Fibroblast of skin of scalp (primary cell): ENCODE measurements at regions not wholly inside any gene's neighbourhood (a gene's known extent, or its start where the extent isn't known, plus 50 kb on each side); places are given as distances from the start of the nearest gene placed in this dataset.
A peak's percentile ranks its signal among the peaks of the same experiment; 100 is the strongest.

Source experiments
- DNase-seq: peaks from one replicate; pipeline ENCODE4 v3.0.0-alpha.2; 2013

DNA sequence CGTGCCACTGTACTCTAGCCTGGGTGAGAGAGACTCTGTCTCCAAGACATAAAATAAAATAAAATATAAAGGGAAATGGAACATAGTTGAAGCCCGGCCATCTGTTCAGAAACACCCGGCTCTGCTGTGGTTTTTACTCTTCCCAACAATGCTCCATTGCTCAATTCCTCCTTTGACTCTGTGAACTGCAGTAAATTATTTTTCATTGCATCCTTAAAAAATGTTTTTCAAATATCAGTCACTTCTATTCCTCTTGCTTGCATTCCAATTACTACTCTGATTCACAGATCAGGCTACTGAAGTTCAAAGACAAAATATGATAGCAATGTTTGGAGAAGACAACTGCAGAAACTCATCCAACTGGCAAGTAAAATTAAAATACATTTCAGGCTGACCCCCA, 983.0 kb downstream of the SORCS1 start:
- DNase-seq: peak; percentile 79

DNA sequence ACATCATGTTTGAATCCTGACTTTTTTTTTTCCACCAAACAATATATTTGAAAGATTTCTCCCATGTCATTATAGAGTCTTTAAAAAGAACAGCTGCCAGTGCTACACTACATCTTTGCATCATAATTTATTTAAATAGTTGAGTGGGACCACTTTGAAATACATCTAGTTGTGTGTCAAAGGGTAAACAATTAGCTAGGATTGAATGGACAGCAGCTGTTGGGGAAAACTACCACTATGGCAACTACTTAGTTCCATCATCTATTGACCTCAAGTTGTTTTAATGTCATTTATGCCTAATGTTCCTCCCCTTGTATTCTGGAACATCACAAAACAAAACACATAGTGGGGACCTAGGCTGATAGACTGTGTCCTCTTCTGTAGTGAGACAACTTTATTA, 985.1 kb downstream of the SORCS1 start:
- no peak for DNase-seq

DNA sequence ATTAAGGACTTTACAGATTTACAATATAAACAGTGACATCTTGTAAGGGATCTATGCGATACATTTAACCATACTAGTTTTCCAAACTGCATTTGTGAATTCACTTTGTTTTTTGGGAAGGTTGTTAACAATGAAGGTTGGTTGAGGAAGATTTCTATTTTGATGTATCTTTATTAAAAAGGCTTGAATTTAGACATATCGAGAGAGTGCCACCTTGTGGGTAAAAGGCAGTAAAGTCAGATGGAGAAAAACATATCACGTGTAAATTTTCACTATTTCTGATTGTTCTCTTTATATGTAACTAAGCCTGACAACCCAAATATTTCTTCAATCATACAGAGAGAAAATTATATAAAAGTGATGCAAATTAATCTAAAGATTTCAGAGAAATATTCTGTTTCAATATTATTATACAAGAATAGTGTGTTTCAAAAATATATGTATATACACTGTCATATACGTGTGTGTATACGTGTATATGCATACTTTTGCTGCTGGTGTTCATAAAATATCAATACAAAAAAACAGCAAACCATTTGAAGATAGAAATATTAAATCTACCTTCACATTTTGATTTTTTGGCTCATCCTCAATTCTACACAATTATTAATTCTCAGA, 988.6 kb downstream of the SORCS1 start:
- DNase-seq: peak; percentile 38

DNA sequence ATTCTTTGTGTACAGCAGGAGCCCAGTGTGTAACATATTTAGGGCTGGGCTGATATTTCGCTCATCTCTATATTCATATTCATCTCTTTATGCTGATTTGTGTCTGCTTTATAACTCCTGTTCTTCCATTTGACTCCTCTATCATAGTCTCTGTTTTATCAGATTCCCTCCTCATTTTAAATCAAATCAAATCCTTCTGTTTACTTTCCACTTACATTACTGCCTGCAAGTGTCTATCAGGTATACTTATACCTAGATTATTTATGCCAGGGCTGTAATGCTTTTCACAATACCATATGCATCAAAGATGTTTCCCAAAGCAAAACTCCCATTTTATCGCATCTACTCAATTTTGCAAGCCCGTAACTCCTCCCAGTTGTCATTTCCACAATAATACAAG, 990.7 kb downstream of the SORCS1 start:
- no peak for DNase-seq

DNA sequence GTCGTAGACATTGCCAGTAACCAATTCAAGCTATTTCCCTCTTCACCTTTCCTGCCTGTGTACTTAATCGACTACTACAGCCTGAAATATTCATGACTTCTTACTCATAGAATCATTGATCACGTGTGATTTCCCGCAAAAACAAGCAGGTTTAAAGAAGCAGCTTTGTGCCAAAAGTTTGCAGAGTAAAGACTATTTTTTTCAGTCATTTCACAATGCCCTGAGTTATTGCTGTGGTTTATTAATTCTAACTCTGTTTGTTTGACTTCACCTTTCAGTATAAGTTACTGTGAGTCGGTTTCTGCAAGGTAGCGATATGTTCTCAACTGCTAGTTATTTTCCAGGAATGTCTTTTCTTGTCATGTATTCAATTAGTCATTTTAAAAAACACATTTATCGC, 995.3 kb downstream of the SORCS1 start:
- no peak for DNase-seq

DNA sequence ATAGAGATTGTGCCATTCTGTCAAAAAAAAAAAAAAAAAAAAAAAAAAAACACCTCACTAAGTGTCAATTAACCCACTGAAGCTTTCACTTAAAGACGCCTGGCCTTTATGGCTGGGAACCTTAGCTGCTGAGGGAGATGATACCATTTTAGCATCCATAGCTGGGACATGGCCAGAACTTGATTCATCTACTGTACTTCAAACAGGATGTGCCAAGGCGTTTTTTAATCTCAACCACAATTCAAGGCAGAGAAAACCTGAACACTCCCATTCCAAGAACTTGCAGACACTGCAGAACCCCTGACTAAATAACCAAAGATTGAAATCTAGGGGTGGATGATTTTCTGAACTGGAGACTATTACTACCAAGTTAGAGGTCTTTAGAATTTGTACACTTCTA, 996.6 kb downstream of the SORCS1 start:
- no peak for DNase-seq

DNA sequence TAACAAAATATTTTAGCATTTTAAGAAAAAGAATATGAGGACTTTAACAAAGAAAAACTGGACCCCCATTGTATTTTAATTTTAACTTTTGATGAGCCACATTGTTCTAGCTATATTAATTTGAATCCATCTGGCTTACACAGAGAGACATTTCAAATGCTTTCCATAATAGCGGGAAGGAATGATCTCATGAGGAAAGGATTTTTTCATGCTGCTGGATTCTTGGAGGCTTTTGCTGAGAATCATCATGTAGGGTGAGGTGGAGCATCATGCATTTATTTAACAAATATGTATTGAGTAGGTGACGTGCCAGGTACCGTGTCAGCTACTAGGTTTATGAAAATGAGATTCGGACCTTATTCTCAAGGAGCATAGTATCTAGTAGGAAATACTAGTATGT, 1006.3 kb downstream of the SORCS1 start:
- DNase-seq: peak; percentile 9

DNA sequence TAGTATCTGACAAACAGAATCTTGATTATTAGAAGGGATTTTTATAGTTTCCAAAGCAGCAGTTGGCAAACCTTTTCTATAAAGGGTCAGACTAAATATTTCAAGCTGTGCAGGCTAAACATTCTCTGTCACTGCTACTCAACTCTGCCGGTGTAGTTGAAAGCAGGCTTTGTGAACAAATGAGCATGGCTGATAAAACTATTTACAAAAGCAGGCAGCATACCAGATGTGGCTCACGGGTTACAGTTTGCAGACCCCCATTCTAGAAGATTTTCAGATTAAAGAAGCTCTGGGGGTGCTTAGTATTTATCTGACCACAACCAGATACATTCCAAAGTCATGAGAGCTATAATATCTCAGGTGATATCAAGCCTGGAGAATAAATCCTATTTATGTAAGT, 1017.5 kb downstream of the SORCS1 start:
- DNase-seq: no peak

DNA sequence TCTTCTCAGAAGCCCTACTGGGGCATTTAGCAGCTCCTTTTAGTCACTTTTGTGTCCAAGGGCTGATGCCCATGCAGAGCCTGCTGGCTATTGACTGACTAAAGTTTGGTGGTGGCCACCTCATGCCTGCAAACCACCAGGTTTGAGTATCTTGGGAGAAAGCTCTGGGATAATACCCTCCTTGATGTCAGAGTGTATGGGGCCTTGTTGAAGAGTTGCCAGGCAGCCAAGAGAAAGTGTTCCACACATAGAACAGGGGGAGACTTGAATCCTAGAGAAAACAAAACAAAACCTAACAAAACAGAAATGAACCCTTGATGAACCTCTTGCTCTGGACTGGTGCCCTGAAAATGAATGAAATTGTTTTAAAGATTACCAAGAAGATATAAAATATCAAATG, 1024.6 kb downstream of the SORCS1 start:
- DNase-seq: no peak

DNA sequence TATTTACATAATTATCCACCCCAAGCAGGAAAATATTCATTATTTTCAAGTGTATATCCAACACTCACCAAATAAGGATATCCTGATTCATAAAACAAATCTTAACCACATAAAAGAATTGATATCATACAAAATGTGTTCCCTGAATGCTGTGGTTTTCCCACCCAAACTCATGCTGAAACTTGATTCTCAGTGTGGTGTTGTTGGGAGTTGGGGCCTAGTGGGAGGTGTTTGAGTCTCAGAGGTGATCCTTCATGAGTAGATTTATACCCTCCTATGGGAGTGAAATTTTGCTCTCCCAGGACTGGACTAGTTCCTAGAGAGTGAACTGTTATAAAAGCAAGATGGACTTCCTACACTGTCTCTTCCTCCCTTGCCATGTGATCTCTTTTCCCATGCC, 1028.3 kb downstream of the SORCS1 start:
- DNase-seq: no peak

DNA sequence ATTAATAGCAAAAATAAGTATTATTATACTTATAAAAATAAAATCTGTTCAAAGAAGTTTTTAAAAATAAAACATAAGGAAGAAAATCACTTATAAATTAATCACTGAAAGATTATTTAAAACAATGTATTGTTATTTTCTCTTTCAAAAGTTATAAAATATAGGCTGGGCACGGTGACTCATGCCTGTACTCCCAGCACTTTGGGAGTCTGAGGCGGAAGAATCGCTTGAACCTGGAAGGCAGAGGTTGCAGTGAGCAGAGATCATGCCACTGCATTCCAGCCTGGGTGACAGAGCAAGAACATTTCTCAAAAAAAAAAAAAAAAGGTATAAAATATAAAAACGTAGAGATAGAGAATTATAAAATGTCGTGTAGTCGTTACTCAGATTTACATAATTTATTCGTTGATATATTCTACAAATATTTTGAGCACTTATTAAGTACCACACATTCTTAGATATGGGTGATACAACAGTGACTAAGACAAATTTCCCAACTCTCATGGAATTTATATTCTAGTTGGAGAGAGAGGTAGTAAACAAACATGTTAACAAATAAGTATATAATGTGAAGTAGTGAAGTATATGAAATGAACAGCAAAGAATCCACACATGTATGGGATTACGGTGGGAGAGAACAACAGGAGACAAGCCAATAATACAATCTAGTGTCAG, 1030.0 kb downstream of the SORCS1 start:
- DNase-seq: no peak

DNA sequence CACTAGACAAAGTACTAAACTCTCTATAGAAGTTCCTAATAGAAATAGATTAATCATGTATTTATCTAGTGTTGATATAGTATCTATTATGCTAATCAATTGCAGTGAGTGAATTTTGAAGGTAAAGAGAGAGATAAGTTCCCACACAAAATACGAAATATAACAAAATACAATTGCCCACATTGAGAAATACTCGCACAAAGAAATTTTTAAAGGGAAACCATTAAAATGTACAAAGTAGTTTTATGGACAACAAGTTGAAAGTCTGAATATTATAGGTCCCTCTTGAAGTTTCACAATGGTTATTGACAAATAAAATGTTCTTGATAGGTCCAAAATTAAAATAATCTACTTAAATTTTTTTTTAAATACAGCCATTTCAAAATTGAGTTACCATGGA, 1031.1 kb downstream of the SORCS1 start:
- DNase-seq: no peak

DNA sequence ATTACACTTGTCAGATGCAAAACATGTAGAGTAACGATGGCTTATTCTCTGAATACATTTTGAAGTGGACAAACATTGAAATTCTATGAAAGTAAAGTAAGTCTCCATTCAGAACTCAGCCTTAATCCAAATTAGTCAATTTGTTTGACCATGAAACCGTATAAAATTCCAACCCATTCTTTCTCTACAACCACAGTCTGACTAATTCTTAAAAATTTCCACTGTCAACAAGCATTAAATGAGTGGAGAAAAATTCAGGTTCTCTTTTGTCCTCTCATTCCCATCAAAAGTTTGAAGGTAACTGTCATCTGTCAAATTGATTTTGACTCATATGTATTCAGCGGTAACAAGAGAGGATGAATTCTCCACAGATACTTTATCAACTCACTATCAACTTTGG, 1031.5 kb downstream of the SORCS1 start:
- no peak for DNase-seq

DNA sequence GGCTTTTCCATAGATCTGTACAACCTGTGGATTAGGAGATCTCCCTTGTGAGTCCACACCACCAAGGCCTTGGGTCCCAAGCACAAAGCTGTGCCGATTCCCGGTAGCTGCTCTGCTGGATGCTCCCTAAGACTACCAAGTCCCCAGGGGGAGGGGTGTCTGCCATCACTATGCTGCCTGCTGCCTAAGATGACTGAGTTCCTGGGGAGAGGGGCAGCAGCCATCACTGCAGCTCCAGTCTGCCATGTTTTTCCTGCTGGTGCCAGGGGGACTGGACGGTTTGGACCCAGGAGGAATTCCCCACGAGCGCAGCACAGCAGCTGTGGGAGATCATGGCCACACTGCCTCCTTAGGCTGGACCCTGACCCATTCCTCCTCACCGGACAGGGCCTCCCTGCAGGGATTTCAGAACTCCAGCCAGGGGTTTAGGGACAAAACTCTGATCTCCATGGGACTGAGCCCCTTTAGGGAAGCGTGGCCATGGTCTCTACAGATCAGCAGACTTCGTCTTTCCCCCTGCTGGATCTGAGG, 1049.8 kb downstream of the SORCS1 start:
- no peak for DNase-seq

DNA sequence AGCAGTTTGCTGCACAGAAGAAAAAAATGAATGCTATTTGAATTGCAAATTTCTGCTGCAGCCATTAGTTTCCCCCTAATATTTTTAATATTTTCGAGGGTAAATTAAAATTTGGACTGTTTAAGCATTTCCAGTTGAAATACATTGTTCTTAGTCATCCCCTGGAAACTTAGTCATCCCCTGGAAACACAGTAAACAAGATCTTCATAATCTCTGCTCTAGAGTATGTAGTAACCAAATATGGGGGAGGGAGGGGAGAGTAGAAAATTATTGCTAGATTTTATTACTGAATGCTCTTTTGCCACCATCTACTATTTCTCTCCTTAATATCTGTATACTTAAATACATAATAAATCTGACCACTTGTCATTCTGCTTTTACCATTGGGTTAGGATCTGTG, 1053.3 kb downstream of the SORCS1 start:
- peak; percentile 38 for DNase-seq

DNA sequence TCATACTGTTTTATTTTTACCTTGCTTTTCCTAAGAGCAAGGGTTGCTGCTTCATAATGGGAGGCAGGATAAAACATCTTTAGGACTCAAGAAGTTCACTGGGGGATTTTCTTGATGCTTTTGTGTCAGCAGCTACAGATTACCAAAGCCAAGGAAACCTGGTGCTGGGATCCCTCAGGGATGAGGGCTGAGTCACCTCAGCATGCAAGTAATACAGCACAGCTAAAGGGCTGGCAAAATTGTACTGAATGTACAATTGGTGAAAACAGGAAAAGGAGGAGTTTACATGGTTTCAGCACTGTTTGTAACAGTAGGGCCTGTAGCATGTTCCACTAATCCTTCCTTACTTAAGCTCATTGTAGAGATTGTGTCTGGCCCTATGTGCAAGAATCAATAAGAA, 1056.8 kb downstream of the SORCS1 start:
- DNase-seq: peak; percentile 45

DNA sequence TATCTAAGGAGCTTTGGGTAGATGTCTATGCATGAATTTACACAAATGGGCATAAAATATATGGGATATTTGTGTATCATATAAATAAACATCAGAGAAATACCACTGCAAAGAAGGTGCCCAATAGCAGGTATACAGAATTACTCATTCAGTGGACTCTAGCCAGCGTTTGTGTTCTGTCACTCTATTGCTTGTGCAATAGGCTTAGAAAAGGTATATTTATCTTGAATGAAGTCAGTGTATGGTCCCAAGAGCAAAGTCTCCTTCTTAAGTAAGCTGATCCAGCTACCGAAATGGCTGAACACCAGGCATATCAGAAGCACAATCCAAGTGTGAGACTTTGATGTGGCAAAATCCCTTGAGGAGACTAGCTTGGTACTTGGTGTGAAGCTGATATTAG, 1058.4 kb downstream of the SORCS1 start:
- DNase-seq: no peak

DNA sequence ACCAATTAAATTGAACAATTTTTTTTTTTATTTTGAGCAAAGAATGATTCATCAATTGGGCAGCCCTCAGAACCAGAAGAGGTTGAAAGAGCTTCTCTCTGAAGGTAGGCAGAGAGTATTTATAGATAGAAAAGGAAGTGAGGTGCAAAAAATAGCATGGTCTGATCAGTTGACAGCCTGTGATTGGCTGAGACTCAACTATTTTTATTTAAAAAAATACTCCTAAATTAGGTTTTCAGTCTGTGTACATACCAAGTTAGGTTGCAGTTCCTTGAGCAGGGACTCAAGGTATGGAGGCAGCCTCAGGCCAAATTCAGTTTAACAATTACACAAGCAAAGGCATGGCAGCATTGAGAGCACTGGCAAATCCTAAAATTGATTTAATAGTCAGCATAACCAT, 1074.7 kb downstream of the SORCS1 start:
- DNase-seq: no peak

DNA sequence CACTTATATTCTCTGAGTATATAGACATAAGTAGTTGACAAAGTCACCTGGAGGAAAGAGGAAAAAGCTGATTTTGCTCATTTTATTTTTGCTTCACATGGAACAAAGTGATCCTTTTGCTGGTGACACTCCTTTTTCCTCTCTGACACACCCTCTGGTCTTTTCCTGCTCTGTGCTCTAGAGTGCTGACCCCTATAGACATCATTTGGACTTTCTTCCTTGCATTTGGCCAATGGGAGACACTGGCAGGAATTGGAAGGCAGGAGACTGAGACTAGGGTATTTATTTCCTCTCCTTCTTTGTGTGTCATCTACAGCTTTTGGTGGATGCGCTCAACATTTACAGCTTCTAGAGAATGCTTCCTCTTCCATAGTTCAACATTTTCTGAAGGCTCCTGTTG, 1078.1 kb downstream of the SORCS1 start:
- no peak for DNase-seq

DNA sequence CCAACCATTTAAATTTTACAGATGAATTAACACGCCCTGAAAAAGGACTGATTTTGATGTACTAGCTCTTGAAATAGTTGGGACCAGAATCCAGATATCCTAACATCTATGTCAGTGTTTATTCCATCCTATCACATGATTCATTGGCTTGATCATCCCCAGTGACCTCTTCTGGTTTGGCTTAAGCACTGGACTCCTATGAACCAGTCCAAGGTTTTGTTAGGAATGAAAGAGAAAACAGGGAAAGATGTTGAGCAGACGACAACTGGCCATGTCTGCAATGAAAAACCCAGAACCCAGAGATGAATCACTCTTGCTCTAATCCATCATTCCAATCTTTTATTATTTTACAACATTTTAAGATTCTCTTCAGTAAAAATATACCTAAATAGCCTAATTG, 1080.9 kb downstream of the SORCS1 start:
- DNase-seq: peak; percentile 24

DNA sequence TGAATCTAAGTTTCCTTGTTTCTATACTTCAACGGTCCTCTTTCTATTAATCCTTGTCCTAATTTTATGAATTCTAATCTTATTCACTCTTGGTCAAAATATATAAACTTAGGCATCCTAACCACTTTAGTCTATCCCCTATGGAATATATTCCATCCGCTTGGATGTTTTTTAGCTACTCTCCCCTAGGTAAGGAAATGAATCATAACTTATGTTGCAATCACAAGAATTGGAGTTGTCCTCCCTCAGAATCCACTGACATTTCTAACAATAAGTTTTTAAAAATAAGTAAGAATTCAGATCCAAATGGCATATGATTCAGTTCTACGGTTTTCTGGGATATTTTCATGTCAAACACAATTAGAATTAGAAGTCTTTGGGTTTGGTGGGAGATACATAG, 1081.6 kb downstream of the SORCS1 start:
- DNase-seq: peak; percentile 26

DNA sequence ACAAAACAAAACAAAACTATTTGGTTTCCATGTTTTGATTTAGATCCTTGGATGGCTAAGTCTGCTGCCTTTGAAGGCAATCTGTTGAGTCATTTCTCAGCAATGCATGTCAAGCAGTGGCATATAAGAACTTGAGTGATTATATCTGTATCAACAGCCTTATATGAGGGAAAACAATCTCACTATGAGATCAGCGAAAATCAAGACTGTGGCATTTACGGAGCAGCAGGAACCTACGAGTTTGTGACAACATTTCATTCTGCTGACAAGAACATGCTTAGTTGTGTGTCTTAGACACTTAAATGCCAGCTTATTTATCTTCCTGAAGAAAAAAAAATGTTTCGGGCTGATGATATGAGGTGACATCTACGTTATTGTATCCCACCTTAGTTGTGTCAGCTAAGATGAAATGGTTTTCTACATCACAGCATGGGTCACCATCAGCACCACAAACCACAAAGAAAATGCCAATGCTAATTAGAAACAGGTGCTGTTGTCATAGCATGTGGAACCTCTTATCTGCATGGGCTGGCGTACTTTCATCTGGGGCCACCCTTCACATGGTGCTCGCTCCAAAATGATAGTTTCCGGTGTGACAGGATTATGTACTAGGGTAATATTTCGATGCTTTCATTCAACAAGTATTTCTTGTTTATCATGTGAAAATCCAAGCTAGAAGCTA, 1085.5 kb downstream of the SORCS1 start:
- peak; percentile 63 for DNase-seq

DNA sequence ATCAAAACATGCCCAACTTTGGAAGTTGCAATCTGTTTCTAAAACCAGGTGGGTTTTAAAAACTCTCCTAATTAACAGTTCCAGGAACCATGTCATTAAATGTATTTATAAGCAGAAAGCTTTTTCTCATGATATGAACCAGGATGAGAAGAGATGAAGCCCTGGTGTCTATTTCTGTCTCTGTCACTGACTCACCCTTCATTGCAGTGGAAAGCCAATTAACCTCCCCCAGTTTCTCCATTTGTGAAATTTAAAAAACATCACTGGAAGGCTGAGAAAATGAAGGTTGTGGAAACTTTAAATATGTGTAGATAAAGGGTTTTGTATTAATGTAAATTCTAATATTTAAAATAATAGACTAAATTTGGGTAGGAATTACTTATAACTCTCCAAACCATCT, 1088.0 kb downstream of the SORCS1 start:
- no peak for DNase-seq

DNA sequence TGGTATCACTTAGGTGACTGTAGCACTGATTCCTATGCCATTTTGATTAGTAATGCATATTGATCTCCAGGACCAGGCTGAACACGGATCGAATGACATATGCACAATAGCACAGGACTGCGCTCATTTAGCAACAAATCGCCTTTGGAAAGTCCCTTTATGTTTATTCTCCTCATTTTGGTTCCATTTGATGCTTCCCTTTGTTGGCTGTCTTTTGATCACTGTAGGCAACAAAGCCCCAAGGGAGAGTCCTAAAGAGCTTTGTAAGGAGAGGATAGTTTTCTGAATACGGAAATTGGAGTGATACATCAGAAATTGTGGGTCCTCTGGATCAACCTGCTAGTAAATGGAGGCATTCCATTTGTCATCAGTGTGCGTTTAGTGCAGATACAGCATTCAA, 1111.4 kb downstream of the SORCS1 start:
- no peak for DNase-seq
